Testis (tissue), 2 donors: ENCODE measurements at regions not wholly inside any gene's neighbourhood (a gene's known extent, or its start where the extent isn't known, plus 50 kb on each side); places are given as distances from the start of the nearest gene placed in this dataset.

ENCODE experiments used
- POLR2A ChIP-seq: fragments of 450-650 bp; IDR thresholded peaks from one replicate; pipeline ENCODE4 v1.6.1; 2017; ENCODE audit warnings: antibody characterized with exemption, mild to moderate bottlenecking, moderate library complexity
- TF ChIP-seq, protein P1 (sequence below), 3 experiments: fragments of 450-650 bp in 2 of 3; fragments of 200-600 bp in 1 of 3; sonication (generic) in 1 of 3; IDR thresholded peaks; one replicate each; pipeline ENCODE4 v1.5.1; 2016 to 2019; ENCODE audit warnings: antibody characterized with exemption in 3 of 3, mild to moderate bottlenecking in 2 of 3, moderate library complexity in 1 of 3

DNA sequence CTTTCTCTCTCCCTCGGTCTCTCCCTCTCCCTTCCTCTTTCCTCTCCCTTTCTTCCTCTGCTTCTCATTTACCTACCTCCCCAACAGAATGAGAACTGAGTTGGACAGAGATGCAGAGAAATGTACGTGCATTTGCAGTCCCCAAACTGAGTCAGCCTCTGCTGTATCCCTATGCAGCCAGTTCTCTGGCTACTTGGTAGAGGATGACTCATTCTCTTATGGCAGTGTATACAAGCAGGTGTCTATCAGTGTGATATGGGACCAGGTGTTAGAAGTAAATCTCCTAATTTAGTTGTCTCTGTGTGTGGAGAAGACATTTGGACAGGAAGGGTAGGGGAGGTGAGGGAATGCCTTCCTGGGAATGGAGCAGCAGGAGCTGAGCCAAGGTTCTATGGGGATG lies 470.8 kb downstream of the CD109 start:
- TF ChIP-seq, protein P1, sequence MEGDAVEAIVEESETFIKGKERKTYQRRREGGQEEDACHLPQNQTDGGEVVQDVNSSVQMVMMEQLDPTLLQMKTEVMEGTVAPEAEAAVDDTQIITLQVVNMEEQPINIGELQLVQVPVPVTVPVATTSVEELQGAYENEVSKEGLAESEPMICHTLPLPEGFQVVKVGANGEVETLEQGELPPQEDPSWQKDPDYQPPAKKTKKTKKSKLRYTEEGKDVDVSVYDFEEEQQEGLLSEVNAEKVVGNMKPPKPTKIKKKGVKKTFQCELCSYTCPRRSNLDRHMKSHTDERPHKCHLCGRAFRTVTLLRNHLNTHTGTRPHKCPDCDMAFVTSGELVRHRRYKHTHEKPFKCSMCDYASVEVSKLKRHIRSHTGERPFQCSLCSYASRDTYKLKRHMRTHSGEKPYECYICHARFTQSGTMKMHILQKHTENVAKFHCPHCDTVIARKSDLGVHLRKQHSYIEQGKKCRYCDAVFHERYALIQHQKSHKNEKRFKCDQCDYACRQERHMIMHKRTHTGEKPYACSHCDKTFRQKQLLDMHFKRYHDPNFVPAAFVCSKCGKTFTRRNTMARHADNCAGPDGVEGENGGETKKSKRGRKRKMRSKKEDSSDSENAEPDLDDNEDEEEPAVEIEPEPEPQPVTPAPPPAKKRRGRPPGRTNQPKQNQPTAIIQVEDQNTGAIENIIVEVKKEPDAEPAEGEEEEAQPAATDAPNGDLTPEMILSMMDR (IDR thresholded peaks at IDR 0.05), result no peak
- TF ChIP-seq POLR2A, result no peak
